HG03175 (cell line): ENCODE measurements at regions not wholly inside any gene's neighbourhood (a gene's known extent, or its start where the extent isn't known, plus 50 kb on each side); places are given as distances from the start of the nearest gene placed in this dataset.
"Not testable (repeated sequence)": the region's sequence is repeated elsewhere in the genome, so short reads cannot be mapped to it uniquely, and the experiment has no call there.

Experiments used
- ATAC-seq: cut with Tn5 transposase; IDR thresholded peaks from one replicate; pipeline ENCODE4 v1.9.1; 2021; ENCODE audit warnings: mild to moderate bottlenecking, moderate library complexity; ENCODE audit not compliant: unreplicated experiment

GRCh38 chr12:67893022-67893580 is 96.1 kb upstream of the IFNG-AS1 start:
- ATAC-seq, result no peak

- ATAC-seq, result not testable (repeated sequence)
Measured at GRCh38 chr12:67900418-67900817, 88.8 kb upstream of the IFNG-AS1 start.

- ATAC-seq, result no peak
Measured at GRCh38 chr12:67909091-67909531, 80.1 kb upstream of the IFNG-AS1 start.

- no peak for ATAC-seq
Measured at GRCh38 chr12:67909681-67910080, 79.6 kb upstream of the IFNG-AS1 start.

- ATAC-seq, result no peak
Measured at GRCh38 chr12:67910360-67911274, 78.6 kb upstream of the IFNG-AS1 start.

- no peak for ATAC-seq
Measured at GRCh38 chr12:67911275-67911600, 78.0 kb upstream of the IFNG-AS1 start.

GRCh38 chr12:67911789-67912188 is 77.5 kb upstream of the IFNG-AS1 start:
- no peak for ATAC-seq

GRCh38 chr12:67915335-67915851 is 73.9 kb upstream of the IFNG-AS1 start:
- ATAC-seq, result no peak

GRCh38 chr12:67916266-67916970 is 72.8 kb upstream of the IFNG-AS1 start:
- no peak for ATAC-seq

- no peak for ATAC-seq
Measured at GRCh38 chr12:67917811-67918210, 71.4 kb upstream of the IFNG-AS1 start.

- ATAC-seq, result no peak
Measured at GRCh38 chr12:67918441-67918840, 70.8 kb upstream of the IFNG-AS1 start.

GRCh38 chr12:67919406-67919805 is 69.8 kb upstream of the IFNG-AS1 start:
- ATAC-seq, result no peak

- no peak for ATAC-seq
Measured at GRCh38 chr12:67920413-67920812, 68.8 kb upstream of the IFNG-AS1 start.

- no peak for ATAC-seq
Measured at GRCh38 chr12:67921286-67921685, 68.0 kb upstream of the IFNG-AS1 start.

- ATAC-seq, result no peak
Measured at GRCh38 chr12:67922245-67922644, 67.0 kb upstream of the IFNG-AS1 start.

GRCh38 chr12:67925077-67925476 is 64.2 kb upstream of the IFNG-AS1 start:
- ATAC-seq, result no peak

GRCh38 chr12:67925552-67925951 is 63.7 kb upstream of the IFNG-AS1 start:
- ATAC-seq, result no peak

GRCh38 chr12:67926063-67926462 is 63.2 kb upstream of the IFNG-AS1 start:
- ATAC-seq, result no peak

GRCh38 chr12:67927324-67927723 is 61.9 kb upstream of the IFNG-AS1 start:
- no peak for ATAC-seq

- no peak for ATAC-seq
Measured at GRCh38 chr12:67927815-67928214, 61.4 kb upstream of the IFNG-AS1 start.

GRCh38 chr12:67928621-67929383 is 60.4 kb upstream of the IFNG-AS1 start:
- ATAC-seq, result no peak
